GM12878 (cell line): ENCODE measurements at regions not wholly inside any gene's neighbourhood (a gene's known extent, or its start where the extent isn't known, plus 50 kb on each side); places are given as distances from the start of the nearest gene placed in this dataset.

ENCODE experiments used
- BMI1 ChIP-seq: fragments of 450-650 bp; IDR thresholded peaks from 2 replicates; pipeline ENCODE4 v1.6.1; 2016; ENCODE audit warnings: mild to moderate bottlenecking, moderate library complexity, borderline replicate concordance
- CTCF ChIP-seq, 3 experiments: IDR thresholded peaks in 2 of 3; conservative IDR thresholded peaks in 1 of 3; 2 replicates each; pipeline ENCODE4 v1.5.1; 2011; ENCODE audit warnings: low read depth in 3 of 3, low read length in 3 of 3, mild to moderate bottlenecking in 3 of 3, control low read depth in 2 of 3, moderate library complexity in 2 of 3, inconsistent platforms in 1 of 3, mixed read lengths in 1 of 3; ENCODE audit not compliant: control insufficient read depth in 2 of 3, insufficient read depth in 1 of 3; ENCODE audit errors: extremely low read depth in 1 of 3
- EED ChIP-seq: sonication (generic); IDR thresholded peaks from 2 replicates; pipeline ENCODE4 v1.6.1; 2016; ENCODE audit warnings: antibody characterized with exemption, low read depth
- EP300 ChIP-seq, 2 experiments: fragments of 150-350 bp in 1 of 2; IDR thresholded peaks; 2 replicates each; pipeline ENCODE4 v1.6.1; 2011 to 2012; ENCODE audit warnings: low read depth in 2 of 2, low read length in 2 of 2, borderline replicate concordance in 1 of 2, improper control_type of control experiment in 1 of 2, inconsistent platforms in 1 of 2; ENCODE audit not compliant: control insufficient read depth in 1 of 2
- EZH2 ChIP-seq: IDR thresholded peaks from 2 replicates; pipeline ENCODE4 v1.6.1; 2012; ENCODE audit warnings: low read depth, mild to moderate bottlenecking, control low read depth, inconsistent platforms, low read length, borderline replicate concordance; ENCODE audit not compliant: control insufficient read depth
- RCOR1 ChIP-seq: conservative IDR thresholded peaks from 2 replicates; pipeline ENCODE4 v1.6.1; 2012; ENCODE audit warnings: low read depth, low read length, improper control_type of control experiment
- REST ChIP-seq: IDR thresholded peaks from 2 replicates; pipeline ENCODE4 v1.6.1; 2012; ENCODE audit warnings: mild to moderate bottlenecking, low read depth, low read length
- SPI1 ChIP-seq: IDR thresholded peaks from 2 replicates; pipeline ENCODE4 v1.6.1; 2011; ENCODE audit warnings: low read depth, mild to moderate bottlenecking, low read length, moderate library complexity, borderline replicate concordance; ENCODE audit not compliant: insufficient read depth
- TF ChIP-seq, protein P1 (sequence below): fragments of 450-650 bp; formaldehyde crosslinking; IDR thresholded peaks from 2 replicates; pipeline ENCODE4 v1.4.0; 2022; ENCODE audit warnings: mild to moderate bottlenecking, moderate library complexity

GRCh38 chr1:95168028-95168427 lies 50.9 kb downstream of the TLCD4 start:
- TF ChIP-seq CTCF (IDR thresholded peaks at IDR 0.05 in 2 of 3, conservative IDR thresholded peaks at IDR 0.05 in 1 of 3; ENCODE audit: control insufficient read depth in 2 of 3, extremely low read depth in 1 of 3, insufficient read depth in 1 of 3, low read depth in 3 of 3, low read length in 3 of 3), result no peak
- TF ChIP-seq SPI1, result no peak
- no peak for TF ChIP-seq RCOR1
- no peak for TF ChIP-seq EED
- TF ChIP-seq EZH2, result no peak
- no peak for TF ChIP-seq BMI1
- TF ChIP-seq EP300 (IDR thresholded peaks at IDR 0.05; ENCODE audit: borderline replicate concordance in 1 of 2, control insufficient read depth in 1 of 2, low read depth in 2 of 2, low read length in 2 of 2), result no peak
- TF ChIP-seq, protein P1, sequence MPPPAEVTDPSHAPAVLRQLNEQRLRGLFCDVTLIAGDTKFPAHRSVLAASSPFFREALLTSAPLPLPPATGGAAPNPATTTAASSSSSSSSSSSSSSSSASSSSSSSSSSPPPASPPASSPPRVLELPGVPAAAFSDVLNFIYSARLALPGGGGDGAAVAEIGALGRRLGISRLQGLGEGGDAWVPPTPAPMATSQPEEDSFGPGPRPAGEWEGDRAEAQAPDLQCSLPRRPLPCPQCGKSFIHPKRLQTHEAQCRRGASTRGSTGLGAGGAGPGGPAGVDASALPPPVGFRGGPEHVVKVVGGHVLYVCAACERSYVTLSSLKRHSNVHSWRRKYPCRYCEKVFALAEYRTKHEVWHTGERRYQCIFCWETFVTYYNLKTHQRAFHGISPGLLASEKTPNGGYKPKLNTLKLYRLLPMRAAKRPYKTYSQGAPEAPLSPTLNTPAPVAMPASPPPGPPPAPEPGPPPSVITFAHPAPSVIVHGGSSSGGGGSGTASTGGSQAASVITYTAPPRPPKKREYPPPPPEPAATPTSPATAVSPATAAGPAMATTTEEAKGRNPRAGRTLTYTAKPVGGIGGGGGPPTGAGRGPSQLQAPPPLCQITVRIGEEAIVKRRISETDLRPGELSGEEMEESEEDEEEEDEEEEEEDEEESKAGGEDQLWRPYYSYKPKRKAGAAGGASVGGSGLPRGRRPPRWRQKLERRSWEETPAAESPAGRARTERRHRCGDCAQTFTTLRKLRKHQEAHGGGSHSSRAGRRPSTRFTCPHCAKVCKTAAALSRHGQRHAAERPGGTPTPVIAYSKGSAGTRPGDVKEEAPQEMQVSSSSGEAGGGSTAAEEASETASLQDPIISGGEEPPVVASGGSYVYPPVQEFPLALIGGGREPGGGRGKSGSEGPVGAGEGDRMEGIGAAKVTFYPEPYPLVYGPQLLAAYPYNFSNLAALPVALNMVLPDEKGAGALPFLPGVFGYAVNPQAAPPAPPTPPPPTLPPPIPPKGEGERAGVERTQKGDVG (CRISPR knock-in tag), result no peak
- no peak for TF ChIP-seq REST
